B cell (primary cell): ENCODE measurements at regions not wholly inside any gene's neighbourhood (a gene's known extent, or its start where the extent isn't known, plus 50 kb on each side); places are given as distances from the start of the nearest gene placed in this dataset.

Experiments
- ATAC-seq: fragments of 200-7000 bp; cut with Tn5 transposase; one replicate; pipeline ENCODE4 v1.10.0; 2021; ENCODE audit warnings: low read depth, mild to moderate bottlenecking, moderate number of reproducible peaks, moderate library complexity
- CTCF ChIA-PET: fragments of 350-600 bp; sonication (Branson Sonifier 250); formaldehyde crosslinking; loops from one replicate; lab custom pipeline; 2021; ENCODE audit warnings: antibody characterized with exemption, inconsistent platforms; lab: Charles Lee
- POLR2A ChIA-PET: fragments of 350-600 bp; sonication (Branson Sonifier 250); formaldehyde crosslinking; loops from one replicate; lab custom pipeline; 2021; ENCODE audit warnings: antibody characterized with exemption; lab: Charles Lee
- DNase-seq: peaks from one replicate; pipeline ENCODE4 v3.0.0; 2013
- H2AFZ ChIP-seq: 2 replicates; pipeline ENCODE4 v1.6.1; 2012; ENCODE audit warnings: mild to moderate bottlenecking, low read depth, low read length; ENCODE audit not compliant: insufficient read depth, poor library complexity, severe bottlenecking
- H3K27ac ChIP-seq, 2 donors: 1 replicate in 1 of 2; 2 replicates in 1 of 2; pipeline ENCODE4 v1.5.1; 2012 to 2013; ENCODE audit warnings: low read length in 2 of 2, mild to moderate bottlenecking in 2 of 2, moderate library complexity in 1 of 2
- H3K27me3 ChIP-seq, 4 experiments: fragments of 200-600 bp in 1 of 4; sonication (generic) in 1 of 4; replicated peaks in 1 of 4; 1 replicate in 2 of 4; 2 replicates in 2 of 4; pipeline versions ENCODE4 v1.6.1 to v1.7.0; 2013 to 2016; ENCODE audit warnings: low read length in 3 of 4, mild to moderate bottlenecking in 2 of 4, mixed read lengths in 1 of 4, moderate library complexity in 1 of 4; ENCODE audit not compliant: insufficient read depth in 4 of 4, control insufficient read depth in 3 of 4; ENCODE audit errors: control extremely low read depth in 1 of 4
- H3K36me3 ChIP-seq, 2 experiments: replicated peaks in 1 of 2; 1 replicate in 1 of 2; 2 replicates in 1 of 2; pipeline versions ENCODE4 v1.6.1 to v1.7.1; 2013; ENCODE audit warnings: low read length in 1 of 2; ENCODE audit not compliant: insufficient read depth in 2 of 2, control insufficient read depth in 1 of 2; ENCODE audit errors: control extremely low read depth in 1 of 2, extremely low read depth in 1 of 2
- H3K4me1 ChIP-seq, 2 donors: fragments of 200-600 bp in 1 of 2; sonication (generic) in 1 of 2; 1 replicate in 1 of 2; 2 replicates in 1 of 2; pipeline versions ENCODE4 v1.5.1 to v1.6.1; 2013 to 2017; ENCODE audit warnings: low read length in 2 of 2; ENCODE audit not compliant: control insufficient read depth in 2 of 2, insufficient read depth in 2 of 2
- H3K4me2 ChIP-seq: replicated peaks from 2 replicates; pipeline ENCODE3; 2012; ENCODE audit warnings: mild to moderate bottlenecking, low read depth, low read length; ENCODE audit not compliant: poor library complexity, severe bottlenecking
- H3K4me3 ChIP-seq, 5 experiments: fragments of 200-600 bp in 1 of 5; sonication (generic) in 1 of 5; 1 replicate in 3 of 5; 2 replicates in 2 of 5; pipeline versions ENCODE4 v1.5.1 to v1.7.0; 2011 to 2016; ENCODE audit warnings: low read length in 4 of 5, mild to moderate bottlenecking in 4 of 5, low read depth in 2 of 5, control low read depth in 1 of 5, moderate library complexity in 1 of 5; ENCODE audit not compliant: insufficient read depth in 1 of 5; ENCODE audit errors: control extremely low read depth in 1 of 5, extremely low read depth in 1 of 5
- H3K79me2 ChIP-seq: fragments of 200-600 bp; sonication (generic); one replicate; pipeline ENCODE4 v1.6.0; 2016; ENCODE audit warnings: low read length; ENCODE audit not compliant: control insufficient read depth, insufficient read depth
- H3K9ac ChIP-seq: fragments of 200-600 bp; sonication (generic); 2 replicates; pipeline ENCODE4 v1.6.1; 2017; ENCODE audit warnings: mild to moderate bottlenecking, low read length, moderate library complexity
- H3K9me3 ChIP-seq, 3 donors: one replicate each; pipeline versions ENCODE4 v1.6.1 to v1.7.1; 2013; ENCODE audit warnings: low read length in 2 of 3; ENCODE audit not compliant: control insufficient read depth in 2 of 3, insufficient read depth in 1 of 3; ENCODE audit errors: control extremely low read depth in 1 of 3
- H4K20me1 ChIP-seq: 2 replicates; pipeline ENCODE4 v1.6.0; 2012; ENCODE audit warnings: mild to moderate bottlenecking, low read length; ENCODE audit not compliant: insufficient read depth, control insufficient read depth, poor library complexity, severe bottlenecking
- H3K27ac Mint-ChIP-seq: one replicate; pipeline ENCODE4 v1.8.0; 2021; ENCODE audit warnings: mixed read lengths
- H3K27me3 Mint-ChIP-seq: one replicate; pipeline ENCODE4 v1.8.0; 2021; ENCODE audit warnings: mixed read lengths
- H3K4me1 Mint-ChIP-seq: one replicate; pipeline ENCODE4 v1.8.0; 2021; ENCODE audit warnings: mixed read lengths
- H3K4me3 Mint-ChIP-seq: one replicate; pipeline ENCODE4 v1.8.0; 2021; ENCODE audit warnings: mixed read lengths
- H3K9me3 Mint-ChIP-seq: one replicate; pipeline ENCODE4 v1.8.0; 2022; ENCODE audit warnings: mixed read lengths; ENCODE audit not compliant: insufficient read depth
- CTCF ChIP-seq: fragments of 200-600 bp; IDR thresholded peaks from one replicate; pipeline ENCODE4 v1.8.0; 2022; ENCODE audit warnings: antibody characterized with exemption, mild to moderate bottlenecking
- EZH2 ChIP-seq: IDR thresholded peaks from 2 replicates; pipeline ENCODE4 v1.6.1; 2012; ENCODE audit warnings: borderline replicate concordance, low read depth, mild to moderate bottlenecking, moderate library complexity, low read length; ENCODE audit not compliant: insufficient read depth, poor library complexity, severe bottlenecking
- WGBS: methylation state at CpG from one replicate; pipeline ENCODE4 v1.1.5; 2013; ENCODE audit warnings: missing lambda C conversion rate; ENCODE audit not compliant: insufficient coverage; 5-methylcytosine and 5-hydroxymethylcytosine counted together
- intact Hi-C: fragments of 100-400 bp; cut with micrococcal nuclease; formaldehyde crosslinking; loops from one replicate; pipeline ENCODE4 v1.10.0; 2022

GRCh38 chr12:89140602-89141238, 211.6 kb downstream of the DUSP6 start:
- Mint-ChIP-seq H3K27me3 (peaks cover 3% of the 10 kb centered on the region), H3K27ac (no peak overlapping the region)
- DNase-seq, result no peak

GRCh38 chr12:89140141-89140540, 212.2 kb downstream of the DUSP6 start:
- POLR2A ChIA-PET, result no interaction called here
- WGBS, result no CpG with 5 or more reads among the region's 1 CpG

More at GRCh38 chr12:89140602-89141238, 211.6 kb downstream of the DUSP6 start:
- Histone ChIP-seq H3K4me3 (no peak overlapping the region), H3K4me2 (no peak overlapping the region), H3K9me3 (no peaks in the 10 kb centered on the region), H3K27me3 (no peaks in the 10 kb centered on the region), H3K79me2 (no peaks in the 10 kb centered on the region), H3K27ac (no peak overlapping the region), H3K36me3 (no peaks in the 10 kb centered on the region), H3K9ac (no peak overlapping the region), H3K4me1 (no peaks in the 10 kb centered on the region), H4K20me1 (no peaks in the 10 kb centered on the region), H2AFZ (no peak overlapping the region)
- H3K9me3 Mint-ChIP-seq, result no peaks in the 10 kb centered on the region
- TF ChIP-seq CTCF (no peak), EZH2 (no peak)
- CTCF ChIA-PET, result no interaction called here
- no peak overlapping the region for H3K4me3 Mint-ChIP-seq
- POLR2A ChIA-PET, result no interaction called here
- no peaks in the 10 kb centered on the region for H3K4me1 Mint-ChIP-seq
- intact Hi-C loops, result no loop called here
- no peak for ATAC-seq
- WGBS, result 100% methylated on average over 4 of the region's 6 CpGs

More at GRCh38 chr12:89140141-89140540, 212.2 kb downstream of the DUSP6 start:
- CTCF ChIA-PET, result no interaction called here
- Histone ChIP-seq H3K9me3 (no peaks in the 10 kb centered on the region), H3K4me1 (no peaks in the 10 kb centered on the region), H3K4me2 (no peak overlapping the region), H3K4me3 (no peak overlapping the region), H2AFZ (no peak overlapping the region), H3K9ac (no peak overlapping the region), H3K27ac (no peak overlapping the region), H4K20me1 (no peaks in the 10 kb centered on the region), H3K36me3 (no peaks in the 10 kb centered on the region), H3K79me2 (no peaks in the 10 kb centered on the region), H3K27me3 (no peaks in the 10 kb centered on the region)
- H3K9me3 Mint-ChIP-seq, result no peaks in the 10 kb centered on the region
- peaks cover 3% of the 10 kb centered on the region for H3K27me3 Mint-ChIP-seq
- H3K4me1 Mint-ChIP-seq, result no peaks in the 10 kb centered on the region
- TF ChIP-seq EZH2 (no peak), CTCF (no peak)
- H3K4me3 Mint-ChIP-seq, result no peak overlapping the region
- H3K27ac Mint-ChIP-seq, result no peak overlapping the region
- ATAC-seq (no peak), DNase-seq (no peak)
- intact Hi-C loops, result no loop called here
